ENCODE measurements at regions not wholly inside any gene's neighbourhood (a gene's known extent, or its start where the extent isn't known, plus 50 kb on each side); places are given as distances from the start of the nearest gene placed in this dataset.

GRCh38 chr12:34396006-34396860, 373.9 kb downstream of the ALG10 start:
- DNase-seq (ENCODE audit: low spot score) = no peak

GRCh38 chr12:34396861-34397590, 374.7 kb downstream of the ALG10 start:
- no peak for DNase-seq (ENCODE audit: low spot score)

GRCh38 chr12:34397591-34398365, 375.5 kb downstream of the ALG10 start:
- DNase-seq (ENCODE audit: low spot score) = no peak

GRCh38 chr12:34398366-34398705, 376.0 kb downstream of the ALG10 start:
- DNase-seq (ENCODE audit: low spot score) = no peak

- no peak for DNase-seq (ENCODE audit: low spot score)
Measured at GRCh38 chr12:34398706-34399630, 376.7 kb downstream of the ALG10 start.

- no peak for DNase-seq (ENCODE audit: low spot score)
Measured at GRCh38 chr12:34399631-34400410, 377.5 kb downstream of the ALG10 start.

DNA sequence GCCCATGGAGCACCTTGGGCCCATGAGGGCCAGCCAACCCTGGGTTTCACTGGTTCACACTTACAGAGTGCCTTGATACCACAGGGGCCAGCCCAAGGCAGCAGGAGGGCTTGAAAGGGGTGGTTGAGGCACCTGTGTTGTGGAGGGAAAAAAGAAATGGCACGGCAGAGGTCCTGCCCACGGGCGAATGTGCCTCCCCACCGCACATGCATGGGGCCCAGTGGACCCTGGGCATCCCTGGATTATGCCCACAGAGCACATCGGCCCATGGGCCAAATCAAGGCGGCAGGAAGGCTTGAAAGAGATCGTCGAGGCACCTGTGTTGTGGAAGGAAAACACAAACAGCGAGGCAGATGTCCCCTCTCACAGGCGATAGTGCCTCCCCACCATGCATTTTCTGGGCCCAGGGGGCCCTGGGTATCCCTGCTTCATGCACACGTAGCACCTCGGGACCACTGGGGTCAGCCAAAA, 378.1 kb downstream of the ALG10 start:
- DNase-seq (ENCODE audit: low spot score) = no peak

GRCh38 chr12:34400986-34401658, 378.8 kb downstream of the ALG10 start:
- DNase-seq (ENCODE audit: low spot score) = no peak

DNA sequence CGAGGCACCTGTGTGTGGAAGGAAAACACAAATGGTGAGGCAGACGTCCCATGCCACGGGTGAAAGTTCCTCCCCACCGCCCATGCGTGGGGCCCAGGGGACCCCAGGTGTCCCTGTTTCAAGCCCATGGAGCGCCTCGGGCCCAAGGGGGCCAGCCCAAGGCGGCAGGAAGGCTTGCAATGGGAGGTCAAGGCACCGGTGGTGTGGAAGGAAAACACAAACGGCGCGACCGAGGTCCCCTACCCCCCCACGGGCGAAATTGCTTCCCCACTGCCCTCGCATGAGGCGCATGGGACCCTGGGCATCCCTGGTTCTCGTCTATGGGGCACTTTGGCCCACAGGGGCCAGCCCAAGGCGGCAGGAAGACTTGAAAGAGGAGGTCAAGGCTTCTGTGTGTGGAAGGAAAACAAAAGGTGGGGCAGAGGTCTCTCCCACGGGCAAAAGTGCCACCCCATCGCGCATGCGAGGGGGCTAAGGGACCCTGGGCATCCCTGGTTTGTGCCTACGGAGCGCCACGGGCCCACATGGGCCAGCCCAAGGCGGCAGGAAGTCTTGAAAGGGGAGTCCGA, 379.4 kb downstream of the ALG10 start:
- no peak for DNase-seq (ENCODE audit: low spot score)

GRCh38 chr12:34402228-34402898, 380.1 kb downstream of the ALG10 start:
- no peak for DNase-seq (ENCODE audit: low spot score)

DNA sequence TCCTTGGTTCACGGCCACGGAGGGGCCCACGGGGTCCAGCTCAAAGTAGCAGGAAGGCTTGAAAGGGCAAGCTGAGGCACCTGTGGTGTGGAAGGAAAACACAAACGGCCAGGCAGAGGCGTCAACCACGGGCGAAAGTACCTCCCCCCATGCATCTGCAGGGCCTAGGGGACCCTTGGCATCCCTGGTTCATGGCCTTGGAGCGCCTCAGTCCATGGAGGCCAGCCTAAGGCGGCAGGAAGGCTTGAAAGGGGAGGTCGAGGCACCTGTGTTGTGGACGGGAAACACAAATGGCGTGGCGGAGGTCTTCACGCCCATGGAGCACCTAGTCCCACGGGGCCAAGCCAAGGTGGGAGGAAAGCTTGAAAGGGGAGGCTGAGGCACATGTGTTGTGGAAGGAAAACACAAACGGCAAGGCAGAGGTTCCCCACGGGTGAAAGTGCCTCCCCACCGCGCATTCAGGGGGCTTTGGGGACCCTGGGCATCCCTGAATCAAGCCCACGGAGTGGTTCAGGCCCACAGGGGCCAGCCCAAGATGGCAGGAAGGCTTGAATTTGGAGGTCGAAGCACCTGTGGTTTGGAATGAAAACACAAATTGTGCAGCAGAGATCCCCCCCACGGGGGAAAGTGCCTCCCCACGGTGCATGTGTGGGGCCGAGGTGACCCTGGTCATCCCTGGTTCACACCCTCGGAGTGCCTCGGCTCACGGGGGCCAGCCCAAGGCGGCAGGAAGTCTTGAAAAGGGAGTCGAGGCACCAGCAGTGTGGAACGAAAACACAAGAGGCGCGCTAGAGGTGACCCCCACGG, 380.8 kb downstream of the ALG10 start:
- DNase-seq (ENCODE audit: low spot score) = no peak

GRCh38 chr12:34403706-34404376, 381.5 kb downstream of the ALG10 start:
- DNase-seq (ENCODE audit: low spot score) = no peak

DNA sequence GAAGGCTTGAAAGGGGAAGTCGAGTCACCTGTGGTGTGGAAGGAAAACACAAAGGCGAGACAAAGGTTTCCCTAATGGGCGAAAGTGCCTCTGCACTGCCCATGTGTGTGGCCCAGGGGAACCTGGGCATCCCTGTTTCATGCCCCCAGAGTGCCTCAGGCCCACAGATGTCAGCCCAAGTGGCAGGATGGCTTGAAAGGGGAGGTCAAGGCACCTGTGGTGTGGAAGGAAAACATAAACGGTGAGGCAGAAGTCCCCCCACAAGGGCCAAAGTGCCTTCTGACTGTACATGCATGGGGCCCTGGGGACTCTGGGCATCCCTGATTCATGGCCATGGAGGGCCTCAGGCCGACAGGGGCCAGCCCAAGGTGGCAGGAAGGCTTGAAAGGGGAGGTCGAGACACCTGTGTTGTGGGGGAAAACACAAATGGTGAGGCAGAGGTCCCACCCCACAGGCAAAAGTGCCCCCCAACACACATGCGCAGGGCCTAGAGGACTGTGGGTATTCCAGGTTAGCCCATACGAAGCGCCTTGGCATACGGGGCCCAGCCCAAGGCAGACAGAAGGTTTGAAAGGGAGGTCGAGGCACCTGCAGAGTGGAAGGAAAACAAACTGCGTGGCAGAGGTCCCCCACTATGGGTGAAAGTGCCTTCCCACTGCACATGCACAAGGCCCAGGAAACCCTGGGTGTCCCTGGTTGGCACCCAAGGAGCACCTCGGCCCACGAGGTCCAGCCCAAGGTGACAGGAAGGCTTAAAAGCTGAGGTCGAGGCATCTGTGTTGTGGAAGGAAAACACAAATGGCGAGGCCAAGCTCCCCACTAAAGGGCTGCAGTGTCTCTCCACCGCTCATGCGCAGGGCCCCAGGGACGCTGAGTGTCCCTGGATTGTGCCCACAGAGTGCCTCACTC, 382.3 kb downstream of the ALG10 start:
- no peak for DNase-seq (ENCODE audit: low spot score)

DNA sequence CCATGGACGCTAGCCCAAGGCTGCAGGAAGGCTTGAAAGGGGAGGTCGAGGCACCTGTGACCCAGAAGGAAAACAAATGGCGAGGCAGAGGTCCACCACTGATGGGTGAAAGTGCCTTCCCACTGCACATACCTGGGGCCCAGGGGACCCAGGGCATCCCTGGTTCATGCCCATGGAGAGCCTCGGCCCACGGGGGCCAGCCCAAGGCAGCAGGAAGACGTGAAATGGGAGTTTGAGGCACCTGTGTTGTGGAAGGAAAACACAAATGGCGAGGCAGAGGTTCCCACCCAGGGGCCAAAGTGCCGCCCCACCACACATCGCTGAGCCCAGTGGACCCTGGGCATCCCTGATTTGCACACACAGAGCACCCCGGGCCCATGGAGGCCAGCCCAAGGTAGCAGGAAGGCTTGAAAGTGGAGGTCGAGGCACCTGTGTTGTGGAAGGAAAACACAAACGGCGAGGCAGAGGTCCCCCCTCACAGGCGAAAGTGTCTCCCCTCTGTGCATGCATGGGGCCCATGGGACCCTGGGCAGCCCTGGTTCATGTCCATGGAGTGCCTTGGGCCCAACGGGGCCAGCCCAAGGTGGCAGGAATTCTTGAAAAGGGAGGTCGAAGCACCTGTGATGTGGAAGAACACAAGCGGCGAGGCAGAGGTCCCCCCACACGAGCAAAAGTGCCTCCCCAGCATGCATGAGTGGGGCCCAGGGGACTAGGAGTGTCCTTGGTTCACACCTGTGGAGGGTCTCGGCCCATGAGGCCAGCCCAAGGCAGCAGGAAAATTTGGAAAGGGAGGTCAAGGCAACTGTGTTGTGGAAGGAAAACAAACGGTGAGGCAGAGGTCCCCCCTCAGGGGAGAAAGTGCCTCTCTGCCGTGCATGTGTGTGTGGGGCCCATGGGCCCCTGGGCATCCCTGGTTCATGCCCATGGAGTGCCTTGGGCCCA, 383.3 kb downstream of the ALG10 start:
- no peak for DNase-seq (ENCODE audit: low spot score)

- DNase-seq (ENCODE audit: low spot score) = no peak
Measured at GRCh38 chr12:34406228-34406995, 384.1 kb downstream of the ALG10 start.

Data from hematopoietic multipotent progenitor cell treated with erythropoietin and hydrocortisone succinate and interleukin-3 and kit ligand, for 15 days (in vitro differentiated cells).